HepG2 (cell line): ENCODE measurements at regions not wholly inside any gene's neighbourhood (a gene's known extent, or its start where the extent isn't known, plus 50 kb on each side); places are given as distances from the start of the nearest gene placed in this dataset.
A peak's percentile ranks its signal among the peaks of the same experiment; 100 is the strongest.

Source experiments
- CEBPG ChIP-seq: IDR thresholded peaks from 2 replicates; pipeline ENCODE4 v1.6.1; 2016
- DNMT1 ChIP-seq: sonication (generic); formaldehyde crosslinking; IDR thresholded peaks from 2 replicates; pipeline ENCODE4 v1.5.1; 2020; ENCODE audit warnings: mild to moderate bottlenecking, missing genetic modification reagents
- EEA1 ChIP-seq: sonication (generic); formaldehyde crosslinking; IDR thresholded peaks from 2 replicates; pipeline ENCODE4 v1.5.1; 2020; ENCODE audit warnings: mild to moderate bottlenecking, missing genetic modification reagents, borderline replicate concordance
- HOXA5 ChIP-seq: sonication (generic); formaldehyde crosslinking; IDR thresholded peaks from 2 replicates; pipeline ENCODE4 v1.4.0; 2020; ENCODE audit warnings: missing genetic modification reagents
- KLF16 ChIP-seq, 2 experiments: sonication (generic) in 1 of 2; formaldehyde crosslinking in 1 of 2; IDR thresholded peaks; 2 replicates each; pipeline versions ENCODE4 v1.6.1 to v1.8.0; 2016 to 2023; ENCODE audit warnings: missing genetic modification reagents in 2 of 2, missing compliant biosample characterization in 1 of 2
- MBNL3 ChIP-seq: fragments of 250-450 bp; sonication (Bioruptor Pico); conservative IDR thresholded peaks from 2 replicates; pipeline ENCODE4 v1.8.0; 2022; ENCODE audit warnings: mild to moderate bottlenecking, inconsistent platforms
- PPARG ChIP-seq: conservative IDR thresholded peaks from 2 replicates; pipeline ENCODE4 v1.6.1; 2016; ENCODE audit warnings: missing biosample characterization, missing genetic modification reagents
- SRSF1 ChIP-seq: fragments of 200-400 bp; formaldehyde crosslinking; optimal IDR thresholded peaks from 2 replicates; pipeline ENCODE3; 2017; ENCODE audit warnings: mild to moderate bottlenecking, low read depth, low read length, moderate library complexity
- SRSF4 ChIP-seq: fragments of 200-400 bp; formaldehyde crosslinking; IDR thresholded peaks from one replicate; pipeline ENCODE4 v1.6.1; 2018; ENCODE audit warnings: mild to moderate bottlenecking, low read depth, low read length, moderate library complexity; ENCODE audit not compliant: poor library complexity, severe bottlenecking
- ZBTB38 ChIP-seq: sonication (generic); formaldehyde crosslinking; IDR thresholded peaks from 2 replicates; pipeline ENCODE4 v1.5.1; 2020; ENCODE audit warnings: mild to moderate bottlenecking, missing genetic modification reagents
- ZNF652 ChIP-seq: IDR thresholded peaks from 2 replicates; pipeline ENCODE4 v1.6.1; 2016; ENCODE audit warnings: low read depth, borderline replicate concordance
- ZNF790 ChIP-seq: sonication (generic); formaldehyde crosslinking; IDR thresholded peaks from 2 replicates; pipeline ENCODE4 v1.8.0; 2022; ENCODE audit warnings: missing genetic modification reagents, mild to moderate bottlenecking, borderline replicate concordance
- ZSCAN22 ChIP-seq: sonication (generic); formaldehyde crosslinking; IDR thresholded peaks from 2 replicates; pipeline ENCODE4 v1.4.0; 2020; ENCODE audit warnings: mild to moderate bottlenecking, missing genetic modification reagents
- TF ChIP-seq, protein P1 (sequence below), 2 experiments: fragments of 450-650 bp in 1 of 2; sonication (generic) in 1 of 2; formaldehyde crosslinking in 1 of 2; IDR thresholded peaks; 2 replicates each; pipeline versions ENCODE4 v1.6.1 to v1.8.0; 2016 to 2022; ENCODE audit warnings: antibody characterized with exemption in 1 of 2, mild to moderate bottlenecking in 1 of 2, missing genetic modification reagents in 1 of 2
- TF ChIP-seq, protein P2 (sequence below): sonication (generic); formaldehyde crosslinking; IDR thresholded peaks from 2 replicates; pipeline ENCODE4 v1.5.1; 2020; ENCODE audit warnings: mild to moderate bottlenecking, missing genetic modification reagents, borderline replicate concordance

DNA sequence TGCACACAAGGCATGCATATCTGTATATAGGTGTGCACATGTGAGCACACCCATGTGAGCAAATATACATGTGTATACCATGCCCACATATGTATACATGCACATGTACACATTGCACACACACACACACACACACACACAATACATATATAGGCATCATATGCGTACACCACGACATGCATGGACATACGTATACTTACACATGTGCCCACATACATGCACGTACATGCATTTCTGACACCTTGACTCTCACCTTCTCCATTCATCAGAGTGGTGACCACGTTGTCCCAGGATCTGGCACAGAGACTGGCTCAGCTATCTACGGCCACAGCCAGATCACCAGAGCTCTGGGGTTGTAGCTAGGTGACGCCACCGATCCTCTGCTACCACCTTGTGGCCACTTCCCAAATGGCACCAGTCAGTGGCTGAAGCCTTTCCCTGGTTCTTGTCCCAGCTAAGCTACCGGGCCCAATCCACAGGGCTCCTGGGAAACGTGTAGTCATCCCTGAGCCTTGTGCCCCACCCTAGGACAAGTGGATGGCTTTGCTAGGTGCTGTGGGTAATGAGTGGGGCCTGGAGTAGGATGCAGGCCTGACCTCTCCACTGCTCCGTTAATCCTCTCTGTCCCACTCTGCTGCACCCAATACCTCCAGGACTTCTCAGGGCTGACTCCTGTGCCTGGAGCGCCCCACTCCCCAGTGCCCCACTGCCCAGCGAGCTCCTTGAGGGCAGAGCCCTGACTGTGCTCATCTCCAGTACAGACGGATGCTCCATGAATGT, 194.4 kb downstream of the RGS3 start (continued):
- TF ChIP-seq DNMT1 (CRISPR knock-in tag), result no peak
- TF ChIP-seq CEBPG, result peak; percentile 32; the same call in 1 of the 2 replicates
- peak in 1 of 2 experiments; percentile 57; a peak in 1 of 4 replicates for TF ChIP-seq KLF16 (CRISPR knock-in tag; IDR thresholded peaks at IDR 0.05)
- no peak for TF ChIP-seq ZSCAN22 (CRISPR knock-in tag)
- TF ChIP-seq SRSF1, result no peak
- TF ChIP-seq ZBTB38 (CRISPR knock-in tag), result no peak
- no peak; the same call in 1 of the 2 replicates for TF ChIP-seq PPARG
- no peak for TF ChIP-seq ZNF790 (CRISPR knock-in tag)
- TF ChIP-seq, protein P1, sequence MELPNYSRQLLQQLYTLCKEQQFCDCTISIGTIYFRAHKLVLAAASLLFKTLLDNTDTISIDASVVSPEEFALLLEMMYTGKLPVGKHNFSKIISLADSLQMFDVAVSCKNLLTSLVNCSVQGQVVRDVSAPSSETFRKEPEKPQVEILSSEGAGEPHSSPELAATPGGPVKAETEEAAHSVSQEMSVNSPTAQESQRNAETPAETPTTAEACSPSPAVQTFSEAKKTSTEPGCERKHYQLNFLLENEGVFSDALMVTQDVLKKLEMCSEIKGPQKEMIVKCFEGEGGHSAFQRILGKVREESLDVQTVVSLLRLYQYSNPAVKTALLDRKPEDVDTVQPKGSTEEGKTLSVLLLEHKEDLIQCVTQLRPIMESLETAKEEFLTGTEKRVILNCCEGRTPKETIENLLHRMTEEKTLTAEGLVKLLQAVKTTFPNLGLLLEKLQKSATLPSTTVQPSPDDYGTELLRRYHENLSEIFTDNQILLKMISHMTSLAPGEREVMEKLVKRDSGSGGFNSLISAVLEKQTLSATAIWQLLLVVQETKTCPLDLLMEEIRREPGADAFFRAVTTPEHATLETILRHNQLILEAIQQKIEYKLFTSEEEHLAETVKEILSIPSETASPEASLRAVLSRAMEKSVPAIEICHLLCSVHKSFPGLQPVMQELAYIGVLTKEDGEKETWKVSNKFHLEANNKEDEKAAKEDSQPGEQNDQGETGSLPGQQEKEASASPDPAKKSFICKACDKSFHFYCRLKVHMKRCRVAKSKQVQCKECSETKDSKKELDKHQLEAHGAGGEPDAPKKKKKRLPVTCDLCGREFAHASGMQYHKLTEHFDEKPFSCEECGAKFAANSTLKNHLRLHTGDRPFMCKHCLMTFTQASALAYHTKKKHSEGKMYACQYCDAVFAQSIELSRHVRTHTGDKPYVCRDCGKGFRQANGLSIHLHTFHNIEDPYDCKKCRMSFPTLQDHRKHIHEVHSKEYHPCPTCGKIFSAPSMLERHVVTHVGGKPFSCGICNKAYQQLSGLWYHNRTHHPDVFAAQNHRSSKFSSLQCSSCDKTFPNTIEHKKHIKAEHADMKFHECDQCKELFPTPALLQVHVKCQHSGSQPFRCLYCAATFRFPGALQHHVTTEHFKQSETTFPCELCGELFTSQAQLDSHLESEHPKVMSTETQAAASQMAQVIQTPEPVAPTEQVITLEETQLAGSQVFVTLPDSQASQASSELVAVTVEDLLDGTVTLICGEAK (IDR thresholded peaks at IDR 0.05), result no peak
- TF ChIP-seq, protein P1 (CRISPR knock-in tag; IDR thresholded peaks at IDR 0.05), result no peak
- TF ChIP-seq ZNF652 (CRISPR knock-in tag), result no peak
- TF ChIP-seq, protein P2, sequence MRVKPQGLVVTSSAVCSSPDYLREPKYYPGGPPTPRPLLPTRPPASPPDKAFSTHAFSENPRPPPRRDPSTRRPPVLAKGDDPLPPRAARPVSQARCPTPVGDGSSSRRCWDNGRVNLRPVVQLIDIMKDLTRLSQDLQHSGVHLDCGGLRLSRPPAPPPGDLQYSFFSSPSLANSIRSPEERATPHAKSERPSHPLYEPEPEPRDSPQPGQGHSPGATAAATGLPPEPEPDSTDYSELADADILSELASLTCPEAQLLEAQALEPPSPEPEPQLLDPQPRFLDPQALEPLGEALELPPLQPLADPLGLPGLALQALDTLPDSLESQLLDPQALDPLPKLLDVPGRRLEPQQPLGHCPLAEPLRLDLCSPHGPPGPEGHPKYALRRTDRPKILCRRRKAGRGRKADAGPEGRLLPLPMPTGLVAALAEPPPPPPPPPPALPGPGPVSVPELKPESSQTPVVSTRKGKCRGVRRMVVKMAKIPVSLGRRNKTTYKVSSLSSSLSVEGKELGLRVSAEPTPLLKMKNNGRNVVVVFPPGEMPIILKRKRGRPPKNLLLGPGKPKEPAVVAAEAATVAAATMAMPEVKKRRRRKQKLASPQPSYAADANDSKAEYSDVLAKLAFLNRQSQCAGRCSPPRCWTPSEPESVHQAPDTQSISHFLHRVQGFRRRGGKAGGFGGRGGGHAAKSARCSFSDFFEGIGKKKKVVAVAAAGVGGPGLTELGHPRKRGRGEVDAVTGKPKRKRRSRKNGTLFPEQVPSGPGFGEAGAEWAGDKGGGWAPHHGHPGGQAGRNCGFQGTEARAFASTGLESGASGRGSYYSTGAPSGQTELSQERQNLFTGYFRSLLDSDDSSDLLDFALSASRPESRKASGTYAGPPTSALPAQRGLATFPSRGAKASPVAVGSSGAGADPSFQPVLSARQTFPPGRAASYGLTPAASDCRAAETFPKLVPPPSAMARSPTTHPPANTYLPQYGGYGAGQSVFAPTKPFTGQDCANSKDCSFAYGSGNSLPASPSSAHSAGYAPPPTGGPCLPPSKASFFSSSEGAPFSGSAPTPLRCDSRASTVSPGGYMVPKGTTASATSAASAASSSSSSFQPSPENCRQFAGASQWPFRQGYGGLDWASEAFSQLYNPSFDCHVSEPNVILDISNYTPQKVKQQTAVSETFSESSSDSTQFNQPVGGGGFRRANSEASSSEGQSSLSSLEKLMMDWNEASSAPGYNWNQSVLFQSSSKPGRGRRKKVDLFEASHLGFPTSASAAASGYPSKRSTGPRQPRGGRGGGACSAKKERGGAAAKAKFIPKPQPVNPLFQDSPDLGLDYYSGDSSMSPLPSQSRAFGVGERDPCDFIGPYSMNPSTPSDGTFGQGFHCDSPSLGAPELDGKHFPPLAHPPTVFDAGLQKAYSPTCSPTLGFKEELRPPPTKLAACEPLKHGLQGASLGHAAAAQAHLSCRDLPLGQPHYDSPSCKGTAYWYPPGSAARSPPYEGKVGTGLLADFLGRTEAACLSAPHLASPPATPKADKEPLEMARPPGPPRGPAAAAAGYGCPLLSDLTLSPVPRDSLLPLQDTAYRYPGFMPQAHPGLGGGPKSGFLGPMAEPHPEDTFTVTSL (CRISPR knock-in tag), result no peak
- no peak for TF ChIP-seq EEA1 (CRISPR knock-in tag)
- TF ChIP-seq MBNL3 (CRISPR knock-in tag), result no peak
- no peak for TF ChIP-seq HOXA5 (CRISPR knock-in tag)
- TF ChIP-seq SRSF4, result no peak
